ENCODE measurements at regions not wholly inside any gene's neighbourhood (a gene's known extent, or its start where the extent isn't known, plus 50 kb on each side); places are given as distances from the start of the nearest gene placed in this dataset.
A peak's percentile ranks its signal among the peaks of the same experiment; 100 is the strongest.

GRCh38 chr18:75134611-75134975 is 74.3 kb downstream of the PTGR3 start:
- Mint-ChIP-seq H3K4me1 (no peaks in the 10 kb centered on the region), H3K27ac (no peak overlapping the region), H3K9me3 (no peaks in the 10 kb centered on the region), H3K4me3 (no peak overlapping the region), H3K36me3 (ENCODE audit: low read depth) (no peaks in the 10 kb centered on the region), H3K27me3 (no peaks in the 10 kb centered on the region)
- ATAC-seq (no peak), DNase-seq (no peak)

- Mint-ChIP-seq H3K4me3 (no peak overlapping the region), H3K36me3 (ENCODE audit: low read depth) (no peaks in the 10 kb centered on the region), H3K9me3 (no peaks in the 10 kb centered on the region), H3K27ac (no peak overlapping the region), H3K27me3 (no peaks in the 10 kb centered on the region), H3K4me1 (no peaks in the 10 kb centered on the region)
- ATAC-seq (no peak), DNase-seq (no peak)
Measured at GRCh38 chr18:75133721-75134610, 75.0 kb downstream of the PTGR3 start.

DNA sequence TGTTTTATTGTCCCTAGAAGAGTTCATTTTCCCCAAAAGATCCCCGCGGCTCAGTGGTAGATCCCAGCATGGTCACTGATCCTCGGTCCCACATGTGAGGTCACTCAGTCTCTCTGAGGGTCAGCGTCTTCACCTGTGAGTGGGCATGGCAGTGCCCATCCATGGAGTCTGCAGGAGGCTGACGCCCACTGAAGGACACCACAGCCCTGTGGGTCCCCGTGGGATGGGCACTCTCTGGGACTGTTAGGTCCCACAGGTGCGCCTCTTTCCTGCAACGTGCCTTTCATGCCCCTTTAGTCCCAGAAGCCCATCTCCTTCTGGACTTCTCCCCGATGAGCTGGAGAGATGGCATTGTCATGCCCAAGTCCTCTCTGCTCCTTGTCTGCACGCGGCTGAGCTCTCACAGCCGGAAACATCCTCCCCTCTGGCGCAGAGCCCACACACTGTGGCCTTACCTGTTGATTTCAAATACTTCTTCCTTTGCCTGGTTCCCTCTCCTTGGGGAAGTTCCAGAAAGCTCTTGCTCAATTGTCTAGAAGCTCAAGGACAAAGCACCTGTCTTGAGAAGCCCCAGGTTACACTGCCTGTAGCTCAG is 75.9 kb downstream of the PTGR3 start:
- H3K4me3 Mint-ChIP-seq, result no peak overlapping the region
- H3K27me3 Mint-ChIP-seq, result no peaks in the 10 kb centered on the region
- no peak overlapping the region for H3K27ac Mint-ChIP-seq
- H3K9me3 Mint-ChIP-seq, result no peaks in the 10 kb centered on the region
- H3K36me3 Mint-ChIP-seq (ENCODE audit: low read depth), result no peaks in the 10 kb centered on the region
- DNase-seq (no peak), ATAC-seq (no peak)
- no peaks in the 10 kb centered on the region for H3K4me1 Mint-ChIP-seq

- Mint-ChIP-seq H3K36me3 (ENCODE audit: low read depth) (no peaks in the 10 kb centered on the region), H3K27ac (no peak overlapping the region), H3K9me3 (no peaks in the 10 kb centered on the region), H3K27me3 (no peaks in the 10 kb centered on the region), H3K4me3 (no peak overlapping the region), H3K4me1 (no peaks in the 10 kb centered on the region)
- ATAC-seq, result no peak
- DNase-seq, result no peak
Measured at GRCh38 chr18:75132098-75132870, 76.7 kb downstream of the PTGR3 start.

DNA sequence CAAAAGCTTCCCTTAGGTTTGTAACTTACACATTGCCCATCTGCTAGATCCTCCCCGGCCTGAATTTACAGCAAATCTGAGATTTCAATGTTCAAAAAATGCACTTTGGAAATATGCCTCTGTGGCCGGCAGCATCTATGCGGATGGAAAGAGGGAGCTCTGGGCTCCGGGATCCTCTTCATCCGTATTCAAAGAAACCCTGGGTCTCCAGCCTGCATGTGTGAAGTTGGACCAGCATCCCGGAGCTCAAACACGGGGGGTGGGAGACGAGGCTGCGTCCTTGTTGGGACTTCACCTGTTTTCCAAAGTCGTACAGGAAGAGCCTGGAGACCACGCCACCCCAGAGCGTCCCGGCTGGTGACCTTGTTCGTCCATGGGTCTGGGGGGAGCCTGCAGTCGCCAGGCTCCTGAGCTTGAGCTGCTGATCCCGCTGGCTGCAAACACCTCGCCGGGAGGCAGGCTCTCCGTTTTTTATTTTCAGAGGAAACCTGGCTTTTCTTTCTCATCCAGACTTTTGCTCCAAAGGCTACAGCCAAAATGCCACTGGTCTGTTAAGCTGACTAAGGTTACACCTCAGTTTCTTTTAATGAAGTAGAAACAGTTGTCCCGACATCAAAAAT is 77.4 kb downstream of the PTGR3 start:
- DNase-seq, result no peak
- Mint-ChIP-seq H3K4me3 (no peak overlapping the region), H3K4me1 (no peaks in the 10 kb centered on the region), H3K9me3 (no peaks in the 10 kb centered on the region), H3K36me3 (ENCODE audit: low read depth) (no peaks in the 10 kb centered on the region), H3K27ac (no peak overlapping the region), H3K27me3 (no peaks in the 10 kb centered on the region)
- no peak for ATAC-seq

DNA sequence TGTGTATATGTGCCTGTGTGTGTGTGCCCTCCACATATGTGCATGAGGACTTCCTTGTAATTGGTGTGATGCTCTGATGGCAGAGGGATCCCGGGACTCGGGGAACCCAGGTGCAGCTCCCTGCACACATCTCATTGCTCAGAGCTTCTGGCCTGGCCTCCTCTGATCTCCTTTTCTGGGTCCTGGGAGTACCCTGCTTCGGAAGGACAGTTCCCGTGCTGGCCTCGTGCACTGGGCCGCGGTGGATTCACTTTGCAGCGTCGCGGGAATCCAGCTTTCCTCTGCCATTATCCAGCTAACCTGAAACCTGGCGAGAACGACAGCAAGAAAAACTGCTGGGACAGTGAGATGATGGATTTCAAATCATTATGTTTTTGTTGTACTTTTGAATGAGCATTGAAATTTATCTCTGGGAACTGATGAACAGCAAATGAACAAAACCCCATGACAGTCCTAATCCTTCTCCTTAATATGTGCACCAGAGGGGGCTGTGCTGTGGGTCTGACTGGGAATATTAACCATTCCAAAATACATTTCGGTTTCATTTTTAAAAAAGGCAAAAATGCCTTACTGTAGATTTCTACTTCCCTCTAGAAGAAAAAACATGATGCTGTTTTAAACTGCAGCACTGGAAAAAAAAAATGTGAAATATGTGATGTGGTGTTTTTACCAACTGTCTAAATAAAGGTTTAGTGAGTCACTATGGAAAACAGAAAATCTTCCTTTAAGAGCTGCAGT is 78.2 kb downstream of the PTGR3 start:
- no peaks in the 10 kb centered on the region for H3K36me3 Mint-ChIP-seq (ENCODE audit: low read depth)
- no peaks in the 10 kb centered on the region for H3K27me3 Mint-ChIP-seq
- no peak for DNase-seq
- H3K4me3 Mint-ChIP-seq, result no peak overlapping the region
- H3K9me3 Mint-ChIP-seq, result no peaks in the 10 kb centered on the region
- no peaks in the 10 kb centered on the region for H3K4me1 Mint-ChIP-seq
- no peak overlapping the region for H3K27ac Mint-ChIP-seq
- ATAC-seq, result no peak

DNA sequence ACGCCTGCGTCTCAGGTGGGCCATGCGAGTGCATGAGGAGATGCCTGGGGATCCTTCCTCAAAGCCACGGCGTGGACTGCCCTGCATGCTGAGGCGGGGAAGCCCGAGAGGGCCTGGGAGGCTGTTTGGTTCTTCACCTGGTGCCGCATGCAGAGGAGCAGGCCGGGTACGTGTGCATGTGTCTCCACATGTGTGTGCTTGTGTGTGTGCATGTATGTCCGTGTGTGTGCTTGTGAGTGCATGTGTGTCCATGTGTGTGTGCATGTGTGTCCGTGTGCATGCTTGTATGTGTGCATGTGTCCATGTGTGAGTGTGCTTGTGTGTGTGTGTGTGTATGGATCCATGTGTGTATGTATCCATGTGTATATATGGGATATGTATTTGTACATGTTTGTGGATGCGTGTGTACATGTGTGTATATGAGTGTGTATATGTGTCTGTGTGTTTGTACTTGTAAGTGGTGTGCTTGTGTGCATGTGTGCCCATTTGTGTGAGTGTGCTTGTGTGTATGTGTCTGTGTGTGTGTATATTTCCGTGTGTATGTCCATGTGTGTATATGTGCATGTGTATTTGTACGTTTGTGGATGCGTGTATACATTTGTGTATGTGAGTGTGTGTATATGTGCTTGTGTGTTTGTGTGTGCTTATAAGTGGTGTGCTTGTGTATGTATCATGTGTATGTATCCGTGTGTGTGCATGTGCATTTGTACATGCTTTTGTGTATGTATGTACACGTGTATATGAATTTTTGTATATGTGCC is 79.0 kb downstream of the PTGR3 start:
- Mint-ChIP-seq H3K27me3 (no peaks in the 10 kb centered on the region), H3K4me1 (no peaks in the 10 kb centered on the region), H3K4me3 (no peak overlapping the region), H3K27ac (no peak overlapping the region), H3K36me3 (ENCODE audit: low read depth) (no peaks in the 10 kb centered on the region), H3K9me3 (no peaks in the 10 kb centered on the region)
- DNase-seq, result no peak
- no peak for ATAC-seq

DNA sequence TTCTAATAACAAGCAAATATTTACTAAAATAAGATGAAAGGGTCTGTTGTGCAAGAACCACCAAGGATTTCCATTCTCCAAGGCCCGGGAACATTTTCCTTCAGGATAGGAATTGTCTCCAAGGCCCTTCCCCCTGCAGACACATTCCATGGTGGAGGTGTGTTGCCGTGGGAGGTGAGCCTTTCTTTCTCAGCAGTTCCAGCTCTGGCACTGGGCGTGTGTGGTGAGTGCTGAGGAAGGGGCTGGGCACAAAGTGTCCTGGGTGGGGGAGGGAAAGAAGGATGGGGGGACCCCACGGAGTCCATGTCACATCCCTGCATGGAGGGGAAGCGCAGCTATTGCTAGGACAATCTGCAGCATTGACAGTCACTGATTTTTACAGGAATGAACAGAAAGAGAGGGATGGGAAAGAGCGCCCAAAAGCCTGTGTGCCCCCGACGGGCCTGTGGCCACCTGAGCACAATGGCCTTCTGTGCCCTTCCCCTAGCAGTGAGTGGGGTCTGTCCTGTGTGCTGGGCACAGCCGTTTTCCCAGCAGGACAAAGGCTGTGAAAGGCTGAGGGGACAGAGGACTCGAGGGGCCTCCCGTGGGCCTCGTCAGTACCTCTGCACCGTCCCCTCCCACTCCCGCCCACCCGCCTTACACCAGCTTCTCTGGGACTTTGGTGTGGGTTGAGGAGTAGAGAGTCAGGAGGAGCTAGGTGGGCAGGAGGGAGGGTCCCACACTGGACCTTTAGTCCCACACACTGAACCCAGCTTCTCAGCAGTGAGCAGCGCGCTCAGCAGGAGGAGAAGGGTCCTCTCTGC is 79.8 kb downstream of the PTGR3 start:
- Mint-ChIP-seq H3K27ac (no peak overlapping the region), H3K9me3 (no peaks in the 10 kb centered on the region), H3K4me1 (no peaks in the 10 kb centered on the region), H3K27me3 (no peaks in the 10 kb centered on the region), H3K4me3 (no peak overlapping the region), H3K36me3 (ENCODE audit: low read depth) (no peaks in the 10 kb centered on the region)
- DNase-seq (no peak), ATAC-seq (no peak)

DNA sequence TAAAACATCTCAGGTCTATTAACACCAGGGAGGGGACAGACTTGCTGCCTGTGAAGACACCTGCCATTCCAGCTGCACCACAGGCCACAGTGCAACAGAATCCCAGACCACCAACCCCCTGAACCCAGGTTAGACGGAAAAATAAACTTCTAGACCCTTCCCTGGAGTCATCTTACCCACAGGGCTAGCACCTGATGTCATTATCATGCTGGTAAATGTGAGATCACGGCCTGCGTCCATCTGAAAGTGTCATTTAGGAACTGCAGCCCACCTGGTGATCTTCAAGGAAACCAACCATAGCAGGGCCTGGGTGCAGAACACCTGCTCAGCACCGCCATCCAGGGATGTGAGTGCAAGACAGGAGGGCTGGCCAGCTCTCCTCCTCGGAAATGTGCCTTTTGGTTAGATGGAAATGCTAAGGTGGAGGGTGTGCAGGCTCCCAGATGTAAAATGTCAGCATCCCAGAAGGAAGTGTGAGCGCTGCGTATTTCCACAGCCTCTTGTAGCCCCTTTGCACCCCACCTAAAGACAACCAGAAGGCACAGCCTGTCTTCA is 80.8 kb downstream of the PTGR3 start:
- Mint-ChIP-seq H3K36me3 (ENCODE audit: low read depth) (no peaks in the 10 kb centered on the region), H3K27me3 (no peaks in the 10 kb centered on the region), H3K9me3 (no peaks in the 10 kb centered on the region), H3K4me1 (no peaks in the 10 kb centered on the region), H3K4me3 (no peak overlapping the region), H3K27ac (no peak overlapping the region)
- DNase-seq, result no peak
- no peak for ATAC-seq

GRCh38 chr18:75127143-75128021 is 81.6 kb downstream of the PTGR3 start:
- Mint-ChIP-seq H3K27ac (no peak overlapping the region), H3K4me3 (no peak overlapping the region), H3K36me3 (ENCODE audit: low read depth) (no peaks in the 10 kb centered on the region), H3K9me3 (no peaks in the 10 kb centered on the region), H3K27me3 (no peaks in the 10 kb centered on the region), H3K4me1 (no peaks in the 10 kb centered on the region)
- ATAC-seq, result peak; percentile 17
- DNase-seq, result no peak

DNA sequence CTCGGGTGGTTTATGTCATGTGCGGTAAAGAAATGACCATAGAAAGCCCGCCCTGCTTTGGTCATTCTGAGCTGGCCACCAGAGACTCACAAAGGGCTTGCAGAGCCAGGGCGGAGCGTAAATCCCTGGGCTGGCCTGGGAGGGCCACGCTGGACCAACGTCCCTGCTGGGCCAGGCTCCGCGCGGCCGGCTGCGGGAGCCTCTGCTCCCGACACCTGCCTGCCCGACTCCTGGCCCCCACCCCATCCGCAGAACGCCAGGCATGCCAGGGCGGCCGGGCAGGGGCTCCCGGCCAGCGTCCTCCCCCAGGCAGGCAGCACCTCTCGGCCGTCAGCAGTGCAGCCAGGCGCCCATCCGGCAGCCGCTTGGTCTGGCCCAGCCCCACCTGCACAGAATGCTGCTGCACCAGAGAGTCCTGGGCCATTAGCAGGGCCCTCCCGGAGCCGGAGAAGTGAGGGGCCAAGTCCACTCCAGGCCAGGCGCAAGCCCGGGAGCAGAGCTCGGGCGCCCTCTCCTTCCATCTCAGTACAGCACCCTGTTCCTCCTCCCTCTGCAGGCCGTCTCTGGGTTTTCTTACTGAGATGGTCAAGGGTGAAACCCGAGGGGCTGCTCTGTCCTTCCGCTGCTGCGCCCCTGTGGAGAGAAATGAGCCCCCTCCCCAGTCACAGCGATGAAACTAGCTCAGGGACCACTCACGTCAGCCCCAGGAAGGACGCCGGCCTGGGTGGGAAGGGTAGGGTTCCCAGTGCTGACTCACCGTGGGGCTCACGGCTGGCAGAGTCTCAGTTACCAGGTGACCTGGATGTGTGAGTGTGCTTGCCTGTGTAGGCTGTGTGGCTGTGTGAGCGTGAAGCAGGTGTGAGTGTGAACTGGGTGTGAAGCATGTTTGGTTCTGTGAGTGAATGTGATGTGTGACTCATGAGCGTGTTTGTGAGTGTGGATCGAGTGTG is 83.3 kb downstream of the PTGR3 start:
- DNase-seq (no peak), ATAC-seq (no peak)
- no peak overlapping the region for H3K4me3 Mint-ChIP-seq
- H3K36me3 Mint-ChIP-seq (ENCODE audit: low read depth), result no peaks in the 10 kb centered on the region
- no peaks in the 10 kb centered on the region for H3K27me3 Mint-ChIP-seq
- H3K9me3 Mint-ChIP-seq, result no peaks in the 10 kb centered on the region
- no peak overlapping the region for H3K27ac Mint-ChIP-seq
- no peaks in the 10 kb centered on the region for H3K4me1 Mint-ChIP-seq
